ENCODE measurements at regions not wholly inside any gene's neighbourhood (a gene's known extent, or its start where the extent isn't known, plus 50 kb on each side); places are given as distances from the start of the nearest gene placed in this dataset.

DNA sequence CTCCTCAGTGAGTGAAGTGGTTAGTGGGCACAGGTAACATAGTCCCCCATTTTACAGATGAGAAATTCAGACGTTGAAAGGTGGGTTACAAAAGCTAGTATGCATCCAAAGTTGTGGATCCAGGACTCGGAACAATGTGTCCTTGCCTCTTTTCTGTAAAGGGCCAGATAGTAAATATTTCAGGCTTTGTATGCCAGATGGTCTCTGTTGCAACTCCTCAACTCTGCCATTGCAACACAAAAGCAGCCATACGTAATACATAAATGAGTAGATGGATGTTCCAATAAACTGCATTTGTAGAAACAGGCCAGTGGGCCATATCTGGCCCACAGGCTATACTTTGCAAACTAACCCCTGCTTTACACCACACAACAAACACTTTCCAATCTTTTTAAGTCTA lies 166.6 kb upstream of the PKDCC start:
- no peak for DNase-seq (ENCODE audit: low read depth in 2 of 2)

- DNase-seq (ENCODE audit: low read depth in 2 of 2), result no peak
Measured at GRCh38 chr2:41884718-41885117, 163.1 kb upstream of the PKDCC start.

DNA sequence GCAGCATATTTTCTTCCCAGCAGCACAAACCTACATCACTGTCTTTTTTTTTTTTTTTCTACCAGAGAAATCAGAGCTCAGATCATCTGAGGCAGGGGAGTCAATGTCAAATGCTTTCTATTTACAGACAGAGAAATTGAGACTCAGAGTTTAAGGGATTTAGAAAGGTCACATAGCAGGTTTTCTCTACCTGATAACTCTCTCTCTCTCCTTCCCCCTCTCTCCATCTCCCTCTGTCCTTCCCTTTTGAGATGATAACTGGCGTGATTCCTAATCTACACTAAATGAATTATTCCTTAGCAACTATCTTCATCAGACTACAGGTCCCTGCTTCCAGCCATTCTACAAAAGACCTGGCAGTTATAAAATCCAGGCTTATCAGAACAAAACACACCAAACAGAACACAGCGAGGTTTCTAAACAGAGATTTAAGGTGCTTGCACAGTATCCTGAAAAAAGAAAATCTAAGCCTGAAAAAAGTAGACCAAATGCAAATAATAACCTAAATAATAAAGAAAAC lies 161.6 kb upstream of the PKDCC start:
- no peak for DNase-seq (ENCODE audit: low read depth in 2 of 2)

- no peak for DNase-seq (ENCODE audit: low read depth in 2 of 2)
Measured at GRCh38 chr2:41886757-41887156, 161.1 kb upstream of the PKDCC start.

GRCh38 chr2:41890341-41890740 lies 157.5 kb upstream of the PKDCC start:
- no peak for DNase-seq (ENCODE audit: low read depth in 2 of 2)

GRCh38 chr2:41892476-41892875 lies 155.3 kb upstream of the PKDCC start:
- DNase-seq (ENCODE audit: low read depth in 2 of 2), result no peak

GRCh38 chr2:41894563-41895333 lies 153.1 kb upstream of the PKDCC start:
- no peak for DNase-seq (ENCODE audit: low read depth in 2 of 2)

DNA sequence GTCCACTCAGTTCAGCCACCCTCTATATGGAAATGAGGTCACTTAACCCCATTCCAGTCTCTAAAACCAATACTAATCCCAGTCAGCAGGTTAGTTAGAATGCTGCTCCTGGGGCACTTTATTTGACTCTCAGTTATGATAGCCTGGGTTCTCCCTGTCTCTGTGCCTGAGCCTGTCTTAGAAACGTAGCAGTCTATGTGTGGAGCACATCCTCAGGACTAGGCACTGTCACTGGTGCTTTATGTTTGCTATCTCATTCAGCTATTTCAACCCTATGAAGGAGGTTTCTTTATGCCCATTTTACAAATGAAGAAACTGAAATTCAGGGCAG lies 152.5 kb upstream of the PKDCC start:
- no peak for DNase-seq (ENCODE audit: low read depth in 2 of 2)

DNA sequence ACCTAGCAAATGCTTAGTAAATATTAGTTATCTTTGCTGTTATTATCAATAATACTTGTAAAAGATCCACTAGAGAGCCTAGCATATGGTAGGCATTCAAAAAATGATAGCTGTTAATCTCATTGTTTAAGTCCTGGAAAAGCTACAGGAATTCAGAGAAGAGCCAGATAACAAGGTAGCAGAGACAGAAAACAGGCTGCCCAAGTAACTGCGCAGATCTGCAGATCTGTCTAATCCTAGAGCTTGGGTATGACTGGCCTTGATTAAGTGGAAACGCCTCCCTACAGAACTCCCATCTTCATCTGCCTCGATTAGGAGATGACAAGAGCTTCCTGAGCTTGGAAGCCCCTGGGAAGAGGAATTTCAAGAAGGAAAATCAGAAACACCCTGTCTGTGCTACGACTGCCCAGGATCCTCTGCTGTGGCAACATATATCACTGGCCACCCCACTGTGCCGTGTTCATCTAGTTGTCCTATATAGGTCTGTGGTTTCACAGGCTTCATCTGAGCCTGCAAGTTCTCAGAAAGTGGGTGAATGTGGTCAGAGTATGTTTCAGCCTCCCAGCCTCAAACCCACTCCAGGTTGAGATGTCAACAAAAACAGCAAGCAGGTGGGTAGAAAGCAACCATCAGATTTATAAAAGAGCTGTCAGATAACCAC lies 151.5 kb upstream of the PKDCC start:
- DNase-seq (ENCODE audit: low read depth in 2 of 2), result peak in 1 of 2 donors; percentile 2

GRCh38 chr2:41899189-41899588 lies 148.6 kb upstream of the PKDCC start:
- no peak for DNase-seq (ENCODE audit: low read depth in 2 of 2)

- no peak for DNase-seq (ENCODE audit: low read depth in 2 of 2)
Measured at GRCh38 chr2:41900101-41900577, 147.7 kb upstream of the PKDCC start.

GRCh38 chr2:41902897-41903296 lies 144.9 kb upstream of the PKDCC start:
- no peak for DNase-seq (ENCODE audit: low read depth in 2 of 2)

DNA sequence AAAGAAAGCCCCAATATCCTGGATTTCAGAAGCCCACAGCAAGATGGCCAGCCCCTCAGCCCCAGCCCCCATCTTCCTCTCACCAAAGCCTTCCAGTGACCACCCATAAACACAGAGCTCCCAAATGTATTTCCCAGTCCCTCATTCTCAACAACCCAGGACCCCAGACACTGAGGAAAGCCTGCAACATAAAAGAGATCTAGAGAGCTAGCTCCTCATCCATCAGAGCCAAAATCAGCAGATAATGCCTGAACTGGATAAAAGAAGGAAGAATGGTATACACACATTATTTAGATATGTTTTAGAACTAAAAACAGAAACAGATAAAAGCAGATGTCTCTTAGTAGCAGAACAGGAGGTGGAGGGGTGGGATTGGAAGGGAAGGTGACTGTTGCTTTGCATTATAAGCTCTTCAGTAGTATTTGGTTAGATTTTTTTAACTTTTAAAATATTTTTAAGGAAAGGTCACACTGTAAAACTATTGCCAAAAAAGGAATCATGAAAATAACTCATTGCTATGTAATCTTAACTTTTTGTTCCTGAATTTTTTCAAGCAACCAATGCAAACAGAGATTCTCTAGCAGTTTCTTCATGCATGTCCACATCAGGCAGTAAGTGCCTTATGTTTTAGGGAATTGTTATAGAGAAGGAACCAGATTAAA lies 144.2 kb upstream of the PKDCC start:
- no peak for DNase-seq (ENCODE audit: low read depth in 2 of 2)

- DNase-seq (ENCODE audit: low read depth in 2 of 2), result no peak
Measured at GRCh38 chr2:41904459-41904858, 143.4 kb upstream of the PKDCC start.

- no peak for DNase-seq (ENCODE audit: low read depth in 2 of 2)
Measured at GRCh38 chr2:41905597-41906337, 142.1 kb upstream of the PKDCC start.

DNA sequence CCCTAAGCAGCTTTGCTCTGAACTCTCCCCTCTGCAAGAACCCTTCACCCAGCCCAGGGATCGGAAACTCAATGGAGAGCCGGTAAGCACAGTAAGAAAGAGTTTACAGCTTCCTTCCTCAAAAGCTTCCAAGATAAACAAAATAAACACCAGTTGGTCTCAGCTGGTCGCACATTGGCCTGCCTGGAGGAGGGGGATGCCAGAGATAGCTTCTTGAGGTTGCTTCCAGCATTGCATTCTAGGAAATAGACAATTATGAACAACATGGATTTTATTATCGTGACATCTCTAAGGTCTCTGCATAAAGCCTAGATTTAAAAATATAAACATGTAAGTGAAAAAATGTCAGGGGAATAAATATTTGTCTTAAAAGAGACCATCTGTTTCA lies 141.5 kb upstream of the PKDCC start:
- no peak for DNase-seq (ENCODE audit: low read depth in 2 of 2)

DNA sequence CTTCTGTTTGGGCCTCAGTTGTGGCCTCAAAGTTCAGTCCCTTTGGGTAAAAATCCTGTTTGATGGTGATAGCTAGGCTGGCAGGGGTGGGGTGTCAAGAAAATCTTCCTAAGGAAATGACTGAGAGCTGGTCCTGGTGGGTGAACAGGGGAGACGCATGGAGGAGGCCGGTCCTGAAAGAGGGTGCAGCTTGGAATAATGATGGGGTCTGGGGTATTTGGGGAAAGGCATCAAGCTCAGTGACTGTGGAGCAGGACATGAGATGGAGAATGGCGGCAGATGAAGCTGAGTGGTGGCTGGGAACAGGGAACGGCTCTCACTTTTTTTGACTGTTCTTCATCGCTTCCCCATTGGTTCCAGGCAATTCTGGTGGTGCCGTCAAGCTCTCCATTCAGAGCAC lies 140.7 kb upstream of the PKDCC start:
- no peak for DNase-seq (ENCODE audit: low read depth in 2 of 2)

GRCh38 chr2:41907771-41908207 lies 140.0 kb upstream of the PKDCC start:
- no peak for DNase-seq (ENCODE audit: low read depth in 2 of 2)

DNA sequence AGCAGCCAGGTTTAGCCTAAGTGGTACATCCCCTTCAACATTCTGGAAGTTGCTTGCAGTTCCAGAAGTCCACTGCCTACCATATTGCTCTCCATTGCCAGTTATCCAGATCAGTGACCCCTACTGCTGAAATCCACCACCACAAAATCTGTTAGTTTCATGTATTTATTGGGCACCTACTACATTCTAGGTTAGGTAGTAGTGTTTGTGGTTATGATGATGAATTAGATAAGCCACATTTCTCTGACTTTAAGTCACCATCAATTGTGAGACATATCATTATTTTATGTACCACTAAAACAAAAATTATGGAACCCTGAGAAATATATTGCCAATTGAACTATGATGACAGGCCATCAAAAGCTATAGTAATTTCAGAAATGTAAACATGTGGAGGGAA lies 139.5 kb upstream of the PKDCC start:
- DNase-seq (ENCODE audit: low read depth in 2 of 2), result no peak

- no peak for DNase-seq (ENCODE audit: low read depth in 2 of 2)
Measured at GRCh38 chr2:41909584-41909983, 138.2 kb upstream of the PKDCC start.

DNA sequence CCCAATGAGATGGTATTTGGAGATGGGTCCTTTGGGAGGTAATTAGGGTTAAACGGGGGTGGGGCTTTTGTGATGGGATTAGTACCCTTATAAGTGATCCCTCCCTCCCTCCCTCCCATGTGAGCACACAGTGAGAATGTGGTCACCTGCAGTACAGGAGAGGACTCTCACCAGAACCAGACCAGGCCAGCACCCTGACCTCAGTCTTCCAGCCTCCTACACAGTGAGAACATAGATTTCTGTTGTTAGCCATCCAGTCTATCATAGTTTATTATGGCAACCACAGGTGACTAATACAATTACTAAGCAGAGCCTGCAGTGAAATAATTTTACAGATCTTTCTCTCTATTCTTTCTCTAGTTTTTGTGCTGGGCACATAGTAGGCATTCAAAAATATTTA lies 137.7 kb upstream of the PKDCC start:
- no peak for DNase-seq (ENCODE audit: low read depth in 2 of 2)

- DNase-seq (ENCODE audit: low read depth in 2 of 2), result no peak
Measured at GRCh38 chr2:41911033-41911432, 136.8 kb upstream of the PKDCC start.
